PC-3 (cell line): ENCODE measurements at regions not wholly inside any gene's neighbourhood (a gene's known extent, or its start where the extent isn't known, plus 50 kb on each side); places are given as distances from the start of the nearest gene placed in this dataset.

ENCODE experiments used
- ATAC-seq: fragments of 200-7000 bp; cut with Tn5 transposase; 2 replicates; pipeline ENCODE4 v1.9.1; 2020; ENCODE audit warnings: mild to moderate bottlenecking, moderate library complexity
- BruUV-seq: library from RNA; stranded (reverse); fragments of 400-500 nt; replicated peaks from 2 replicates; lab custom pipeline; 2021; lab: Mats Ljungman, UMichigan
- CTCF ChIA-PET: fragments of 300-600 bp; sonication (Branson Sonifier 250); formaldehyde crosslinking; loops from one replicate; lab custom pipeline; 2022; ENCODE audit warnings: antibody characterized with exemption; lab: Charles Lee
- POLR2A ChIA-PET: fragments of 300-600 bp; sonication (Branson Sonifier 250); formaldehyde crosslinking; loops from one replicate; lab custom pipeline; 2022; ENCODE audit warnings: antibody characterized with exemption; ENCODE audit not compliant: unreplicated experiment; lab: Charles Lee
- DNase-seq: peaks from one replicate; pipeline ENCODE4 v3.0.0-alpha.2; 2015
- H2AFZ ChIP-seq: fragments of 300-600 bp; sonication (generic); 2 replicates; pipeline ENCODE4 v1.6.0; 2016; ENCODE audit warnings: antibody characterized with exemption, low read length
- H3F3A ChIP-seq: fragments of 300-600 bp; sonication (generic); one replicate; pipeline ENCODE4 v1.6.0; 2017; ENCODE audit warnings: antibody characterized with exemption, low read length, control low read depth, mild to moderate bottlenecking; ENCODE audit not compliant: unreplicated experiment
- H3K27ac ChIP-seq: fragments of 300-600 bp; sonication (generic); 2 replicates; pipeline ENCODE4 v1.5.1; 2016; ENCODE audit warnings: mild to moderate bottlenecking, low read length
- H3K27me3 ChIP-seq: fragments of 300-600 bp; sonication (generic); 2 replicates; pipeline ENCODE4 v1.6.1; 2016; ENCODE audit warnings: low read length, mixed read lengths
- H3K36me3 ChIP-seq: fragments of 300-600 bp; sonication (generic); 2 replicates; pipeline ENCODE4 v1.6.1; 2016; ENCODE audit warnings: low read depth, mixed run types, low read length, mixed read lengths
- H3K4me1 ChIP-seq: fragments of 300-600 bp; sonication (generic); 2 replicates; pipeline ENCODE4 v1.5.1; 2016; ENCODE audit warnings: low read length; ENCODE audit not compliant: insufficient read depth
- H3K4me2 ChIP-seq: fragments of 300-600 bp; sonication (generic); 2 replicates; pipeline ENCODE4 v1.6.0; 2016; ENCODE audit warnings: low read length
- H3K4me3 ChIP-seq: fragments of 300-600 bp; sonication (generic); 2 replicates; pipeline ENCODE4 v1.5.1; 2016; ENCODE audit warnings: mild to moderate bottlenecking, low read length, mixed read lengths
- H3K79me2 ChIP-seq: fragments of 300-600 bp; sonication (generic); 2 replicates; pipeline ENCODE4 v1.6.1; 2017; ENCODE audit warnings: low read length, mixed read lengths
- H3K9ac ChIP-seq: fragments of 300-600 bp; sonication (generic); 2 replicates; pipeline ENCODE4 v1.6.0; 2016; ENCODE audit warnings: mild to moderate bottlenecking, low read length
- H3K9me2 ChIP-seq: fragments of 300-600 bp; sonication (generic); replicated peaks from 2 replicates; pipeline ENCODE4 v1.6.1; 2016; ENCODE audit warnings: mixed run types, low read length, mixed read lengths
- H3K9me3 ChIP-seq: fragments of 300-600 bp; sonication (generic); 2 replicates; pipeline ENCODE4 v1.6.1; 2016; ENCODE audit warnings: low read length, mixed read lengths
- H4K20me1 ChIP-seq: fragments of 300-600 bp; sonication (generic); 2 replicates; pipeline ENCODE4 v1.6.1; 2016; ENCODE audit warnings: low read length, mixed read lengths
- CTCF ChIP-seq: fragments of 300-600 bp; sonication (generic); conservative IDR thresholded peaks from 2 replicates; pipeline ENCODE4 v1.5.1; 2017; ENCODE audit warnings: antibody characterized with exemption, low read depth, mild to moderate bottlenecking, low read length
- EZH2 ChIP-seq: fragments of 300-600 bp; sonication (generic); IDR thresholded peaks from one replicate; pipeline ENCODE4 v1.6.1; 2017; ENCODE audit warnings: antibody characterized with exemption, mild to moderate bottlenecking, low read length; ENCODE audit not compliant: unreplicated experiment
- EZH2phosphoT487 ChIP-seq: fragments of 300-600 bp; sonication (generic); IDR thresholded peaks from 2 replicates; pipeline ENCODE4 v1.6.1; 2018; ENCODE audit warnings: mild to moderate bottlenecking, antibody characterized with exemption, low read length, borderline replicate concordance
- intact Hi-C: fragments of 100-400 bp; cut with micrococcal nuclease; formaldehyde crosslinking; loops from 2 replicates; pipeline ENCODE4 v1.9.0; 2023

- ChIA-PET CTCF (no interaction called here), POLR2A (no interaction called here)
- Histone ChIP-seq H3K79me2 (no peaks in the 10 kb centered on the region), H3K27ac (no peak overlapping the region), H3K9me2 (no peaks in the 10 kb centered on the region), H3F3A (no peaks in the 10 kb centered on the region), H3K4me1 (peaks cover 9% of the 10 kb centered on the region; the same call in 1 of the 2 replicates), H3K9ac (no peak overlapping the region), H3K27me3 (no peaks in the 10 kb centered on the region), H3K4me2 (no peak overlapping the region), H3K4me3 (no peak overlapping the region), H2AFZ (no peak overlapping the region), H3K9me3 (no peaks in the 10 kb centered on the region), H4K20me1 (no peaks in the 10 kb centered on the region), H3K36me3 (no peaks in the 10 kb centered on the region)
- BruUV-seq = no TSS peak
- DNase-seq (no peak), ATAC-seq (no peak)
- no peak for TF ChIP-seq EZH2
- no peak for TF ChIP-seq EZH2phosphoT487
- no peak for TF ChIP-seq CTCF
- intact Hi-C loops = no loop called here
These were observed 156.0 kb downstream of the KATNAL1 start for GRCh38 chr13:30151388-30151787.

- POLR2A ChIA-PET = no interaction called here
- no peaks in the 10 kb centered on the region for H3F3A ChIP-seq
- CTCF ChIA-PET = no interaction called here
These were observed 158.1 kb downstream of the KATNAL1 start for GRCh38 chr13:30149248-30149647.

More at GRCh38 chr13:30149248-30149647, 158.1 kb downstream of the KATNAL1 start:
- Histone ChIP-seq H3K36me3 (no peaks in the 10 kb centered on the region), H3K9me3 (no peaks in the 10 kb centered on the region), H3K27ac (no peak overlapping the region), H3K9ac (no peak overlapping the region), H3K79me2 (no peaks in the 10 kb centered on the region), H4K20me1 (no peaks in the 10 kb centered on the region), H3K9me2 (no peaks in the 10 kb centered on the region), H3K27me3 (no peaks in the 10 kb centered on the region), H2AFZ (no peak overlapping the region), H3K4me1 (peaks cover 5% of the 10 kb centered on the region; the same call in 1 of the 2 replicates), H3K4me2 (no peak overlapping the region), H3K4me3 (no peak overlapping the region)
- TF ChIP-seq CTCF (no peak), EZH2 (no peak), EZH2phosphoT487 (no peak)
- intact Hi-C loops = no loop called here
- ATAC-seq (no peak), DNase-seq (no peak)
- BruUV-seq = no TSS peak
